ENCODE measurements at regions not wholly inside any gene's neighbourhood (a gene's known extent, or its start where the extent isn't known, plus 50 kb on each side); places are given as distances from the start of the nearest gene placed in this dataset.

GRCh38 chr5:115683081-115683480, 57.2 kb upstream of the TMED7 start:
- TF ChIP-seq YY1 (IDR thresholded peaks at IDR 0.05; ENCODE audit: low read depth) (no peak), CTCF (IDR thresholded peaks at IDR 0.05) (no peak), EZH2phosphoT487 (IDR thresholded peaks at IDR 0.05; ENCODE audit: borderline replicate concordance, low read depth) (no peak), RAD21 (IDR thresholded peaks at IDR 0.05; ENCODE audit: low read length) (no peak), NFIC (IDR thresholded peaks at IDR 0.05; ENCODE audit: borderline replicate concordance) (no peak), SMC3 (IDR thresholded peaks at IDR 0.05; ENCODE audit: low read depth, low read length) (no peak), EP300 (IDR thresholded peaks at IDR 0.05; ENCODE audit: borderline replicate concordance in 1 of 2, low read depth in 1 of 2, low read length in 1 of 2) (no peak), MAX (IDR thresholded peaks at IDR 0.05; ENCODE audit: low read depth) (no peak), TAF1 (IDR thresholded peaks at IDR 0.05; ENCODE audit: borderline replicate concordance, low read depth, low read length) (no peak), RXRA (IDR thresholded peaks at IDR 0.05; ENCODE audit: borderline replicate concordance, low read depth) (no peak), CHD2 (IDR thresholded peaks at IDR 0.05; ENCODE audit: low read length, partially characterized antibody) (no peak), IRF3 (IDR thresholded peaks at IDR 0.05; ENCODE audit: low read depth, low read length) (no peak)
- TF ChIP-seq, protein P1, sequence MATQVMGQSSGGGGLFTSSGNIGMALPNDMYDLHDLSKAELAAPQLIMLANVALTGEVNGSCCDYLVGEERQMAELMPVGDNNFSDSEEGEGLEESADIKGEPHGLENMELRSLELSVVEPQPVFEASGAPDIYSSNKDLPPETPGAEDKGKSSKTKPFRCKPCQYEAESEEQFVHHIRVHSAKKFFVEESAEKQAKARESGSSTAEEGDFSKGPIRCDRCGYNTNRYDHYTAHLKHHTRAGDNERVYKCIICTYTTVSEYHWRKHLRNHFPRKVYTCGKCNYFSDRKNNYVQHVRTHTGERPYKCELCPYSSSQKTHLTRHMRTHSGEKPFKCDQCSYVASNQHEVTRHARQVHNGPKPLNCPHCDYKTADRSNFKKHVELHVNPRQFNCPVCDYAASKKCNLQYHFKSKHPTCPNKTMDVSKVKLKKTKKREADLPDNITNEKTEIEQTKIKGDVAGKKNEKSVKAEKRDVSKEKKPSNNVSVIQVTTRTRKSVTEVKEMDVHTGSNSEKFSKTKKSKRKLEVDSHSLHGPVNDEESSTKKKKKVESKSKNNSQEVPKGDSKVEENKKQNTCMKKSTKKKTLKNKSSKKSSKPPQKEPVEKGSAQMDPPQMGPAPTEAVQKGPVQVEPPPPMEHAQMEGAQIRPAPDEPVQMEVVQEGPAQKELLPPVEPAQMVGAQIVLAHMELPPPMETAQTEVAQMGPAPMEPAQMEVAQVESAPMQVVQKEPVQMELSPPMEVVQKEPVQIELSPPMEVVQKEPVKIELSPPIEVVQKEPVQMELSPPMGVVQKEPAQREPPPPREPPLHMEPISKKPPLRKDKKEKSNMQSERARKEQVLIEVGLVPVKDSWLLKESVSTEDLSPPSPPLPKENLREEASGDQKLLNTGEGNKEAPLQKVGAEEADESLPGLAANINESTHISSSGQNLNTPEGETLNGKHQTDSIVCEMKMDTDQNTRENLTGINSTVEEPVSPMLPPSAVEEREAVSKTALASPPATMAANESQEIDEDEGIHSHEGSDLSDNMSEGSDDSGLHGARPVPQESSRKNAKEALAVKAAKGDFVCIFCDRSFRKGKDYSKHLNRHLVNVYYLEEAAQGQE (IDR thresholded peaks at IDR 0.05; ENCODE audit: low read depth, low read length) = no peak
